ENCODE measurements at regions not wholly inside any gene's neighbourhood (a gene's known extent, or its start where the extent isn't known, plus 50 kb on each side); places are given as distances from the start of the nearest gene placed in this dataset.

DNA sequence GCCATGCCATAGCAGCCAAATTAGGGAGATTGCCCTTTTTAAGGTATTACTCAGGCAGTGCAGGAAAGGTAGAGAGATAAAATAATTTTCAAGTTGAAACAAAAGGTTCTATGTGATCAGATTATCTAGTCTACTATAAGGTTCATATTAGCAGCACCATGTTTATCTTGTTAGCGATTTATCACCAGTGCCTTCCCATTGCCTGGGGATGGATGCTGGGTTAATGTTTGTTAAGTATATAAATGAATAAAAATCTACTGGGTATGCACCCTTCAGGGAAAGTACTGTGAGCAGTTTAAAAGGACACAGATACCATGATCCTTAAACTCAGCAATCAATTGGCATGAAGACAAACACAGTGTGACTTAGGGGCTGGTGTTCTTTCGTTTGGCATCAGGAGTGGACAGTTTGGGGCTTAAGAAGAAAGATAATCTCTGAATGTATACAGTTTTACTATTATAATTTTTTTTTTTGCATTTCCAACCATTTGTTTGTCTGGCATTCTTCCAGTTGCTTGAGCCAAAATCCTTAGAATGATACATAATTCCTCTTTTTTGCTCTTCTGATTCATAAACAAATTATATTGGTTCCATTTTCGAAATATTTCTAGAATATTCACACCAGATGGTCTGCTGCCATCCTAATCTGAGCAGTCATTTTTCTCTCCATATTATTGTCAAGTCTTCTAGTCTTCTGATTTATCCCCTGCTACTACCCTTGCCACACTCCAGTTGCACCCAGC lies 512.8 kb upstream of the SLC8A1 start:
- no peak for TF ChIP-seq CTCF (conservative IDR thresholded peaks at IDR 0.05; ENCODE audit: low read depth, low read length)
- no peak for DNase-seq (ENCODE audit: low read depth)
- H3K4me3 ChIP-seq (ENCODE audit: low read depth, low read length): no peak overlapping the region

DNA sequence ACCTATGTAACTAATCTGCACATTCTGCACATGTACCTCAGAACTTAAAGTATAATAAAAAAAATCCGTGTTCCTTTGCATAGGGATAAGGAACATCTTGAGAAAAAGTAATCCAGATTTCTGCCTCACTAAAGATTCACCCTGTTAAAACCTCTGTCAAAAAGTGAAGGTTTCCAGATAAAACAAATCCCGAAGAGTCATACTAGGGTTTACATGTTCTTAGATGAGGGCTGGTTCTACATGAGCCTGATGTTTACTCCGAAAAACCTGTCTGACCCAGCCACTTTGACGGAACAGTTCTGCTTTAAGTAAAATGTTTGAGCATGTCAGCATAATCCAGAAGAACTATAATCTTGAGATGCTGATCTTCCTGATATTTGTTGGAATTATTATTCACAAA lies 515.6 kb upstream of the SLC8A1 start:
- no peak overlapping the region for H3K4me3 ChIP-seq (ENCODE audit: low read depth, low read length)
- no peak for DNase-seq (ENCODE audit: low read depth)
- no peak for TF ChIP-seq CTCF (conservative IDR thresholded peaks at IDR 0.05; ENCODE audit: low read depth, low read length)

- DNase-seq (ENCODE audit: low read depth): no peak
- H3K4me3 ChIP-seq (ENCODE audit: low read depth, low read length): no peak overlapping the region
- no peak for TF ChIP-seq CTCF (conservative IDR thresholded peaks at IDR 0.05; ENCODE audit: low read depth, low read length)
Observed at GRCh38 chr2:40975151-40975550, 523.3 kb upstream of the SLC8A1 start.

- no peak for TF ChIP-seq CTCF (conservative IDR thresholded peaks at IDR 0.05; ENCODE audit: low read depth, low read length)
- no peak for DNase-seq (ENCODE audit: low read depth)
- H3K4me3 ChIP-seq (ENCODE audit: low read depth, low read length): no peak overlapping the region
Observed at GRCh38 chr2:40997362-40997761, 545.5 kb upstream of the SLC8A1 start.

DNA sequence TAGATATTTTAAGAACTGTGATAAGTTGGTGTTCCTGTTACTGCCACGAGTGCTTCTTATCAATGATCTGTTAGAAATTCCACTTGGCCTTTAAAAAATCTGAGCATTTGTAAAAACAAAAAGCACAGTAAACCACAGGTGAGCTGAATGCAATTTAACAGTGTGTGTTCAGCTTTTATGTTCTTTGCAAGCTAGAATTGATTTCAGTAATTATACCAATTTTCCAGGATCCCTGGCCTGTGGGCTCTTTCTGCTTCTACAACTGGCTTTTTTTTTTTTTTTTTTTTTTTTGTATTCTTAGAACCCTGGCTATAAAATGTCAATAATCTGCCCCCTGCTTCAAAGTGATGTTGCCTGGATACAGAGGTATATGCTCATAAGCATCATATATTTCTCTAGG lies 548.5 kb upstream of the SLC8A1 start:
- no peak overlapping the region for H3K4me3 ChIP-seq (ENCODE audit: low read depth, low read length)
- DNase-seq (ENCODE audit: low read depth): no peak
- TF ChIP-seq CTCF (conservative IDR thresholded peaks at IDR 0.05; ENCODE audit: low read depth, low read length): no peak

- no peak for TF ChIP-seq CTCF (conservative IDR thresholded peaks at IDR 0.05; ENCODE audit: low read depth, low read length)
- H3K4me3 ChIP-seq (ENCODE audit: low read depth, low read length): no peak overlapping the region
- no peak for DNase-seq (ENCODE audit: low read depth)
Observed at GRCh38 chr2:41000906-41001305, 549.0 kb upstream of the SLC8A1 start.

GRCh38 chr2:41004700-41005099 lies 552.8 kb upstream of the SLC8A1 start:
- no peak overlapping the region for H3K4me3 ChIP-seq (ENCODE audit: low read depth, low read length)
- DNase-seq (ENCODE audit: low read depth): no peak
- TF ChIP-seq CTCF (conservative IDR thresholded peaks at IDR 0.05; ENCODE audit: low read depth, low read length): no peak

All from epithelial cell of proximal tubule (primary cell).